GM12892 (cell line): ENCODE measurements at regions not wholly inside any gene's neighbourhood (a gene's known extent, or its start where the extent isn't known, plus 50 kb on each side); places are given as distances from the start of the nearest gene placed in this dataset.

Experiments used
- POLR2A ChIP-seq: IDR thresholded peaks from 2 replicates; pipeline ENCODE4 v1.6.1; 2011; ENCODE audit warnings: low read depth, low read length, control low read depth
- POLR2AphosphoS5 ChIP-seq: IDR thresholded peaks from 2 replicates; pipeline ENCODE4 v1.6.1; 2011; ENCODE audit warnings: low read depth, low read length, control low read depth
- TAF1 ChIP-seq: IDR thresholded peaks from 2 replicates; pipeline ENCODE4 v1.6.1; 2011; ENCODE audit warnings: low read depth, mild to moderate bottlenecking, control low read depth, low read length, borderline replicate concordance

DNA sequence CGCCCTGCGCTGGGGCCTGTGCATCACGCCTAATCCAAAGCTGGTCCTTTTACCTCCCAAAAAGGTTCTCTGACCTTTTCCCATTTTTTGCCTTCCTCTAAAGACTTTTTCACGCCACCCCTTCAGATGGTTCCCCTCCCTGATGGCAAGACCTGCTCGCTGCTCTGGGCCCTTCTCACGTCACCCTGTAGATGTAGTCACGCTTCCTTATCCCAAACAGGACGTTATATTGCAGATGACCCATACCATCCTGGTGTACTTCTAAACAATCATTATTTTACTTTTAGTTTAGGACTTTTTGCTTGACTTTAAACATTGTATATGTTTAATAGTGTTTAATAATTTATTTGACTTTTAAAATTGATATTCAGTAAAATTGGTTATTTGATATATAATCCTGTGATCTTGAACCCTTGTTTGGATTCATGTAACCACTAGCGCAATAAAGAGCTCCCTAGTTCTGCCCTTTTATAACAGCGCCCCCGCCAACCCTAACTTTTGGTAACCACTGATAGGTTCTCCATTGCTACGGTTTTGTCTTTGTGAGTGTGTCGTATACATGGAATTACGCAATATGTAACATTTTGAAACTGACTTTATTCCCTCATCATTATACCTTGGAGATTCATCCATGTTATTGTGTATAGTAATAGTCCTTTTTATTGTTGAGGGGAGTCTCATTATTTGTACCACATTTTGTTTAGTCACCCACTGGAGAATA is 159.0 kb upstream of the CHRNA7 start:
- no peak for TF ChIP-seq POLR2A
- TF ChIP-seq TAF1: no peak
- TF ChIP-seq POLR2AphosphoS5: no peak
